GM12878 (cell line): ENCODE measurements at regions not wholly inside any gene's neighbourhood (a gene's known extent, or its start where the extent isn't known, plus 50 kb on each side); places are given as distances from the start of the nearest gene placed in this dataset.

Source experiments
- ATAC-seq: fragments of 200-7000 bp; cut with Tn5 transposase; 3 replicates; pipeline ENCODE4 v1.9.1; 2020; ENCODE audit warnings: mild to moderate bottlenecking, moderate library complexity
- BruUV-seq: library from RNA; stranded (reverse); fragments of 400-500 nt; replicated peaks from 2 replicates; lab custom pipeline; 2021; lab: Mats Ljungman, UMichigan
- CTCF ChIA-PET: fragments of 300-600 bp; sonication (Branson Sonifier 250); formaldehyde crosslinking; extraction: SDS; loops from one replicate; lab custom pipeline; 2021; ENCODE audit warnings: inconsistent platforms; lab: Yijun Ruan, JAX
- POLR2A ChIA-PET: fragments of 350-600 bp; formaldehyde crosslinking; extraction: SDS; loops from one replicate; lab custom pipeline; 2021; ENCODE audit warnings: inconsistent platforms; lab: Charles Lee
- RAD21 ChIA-PET: fragments of 300-600 bp; sonication (Branson Sonifier 250); formaldehyde crosslinking; loops from one replicate; lab custom pipeline; 2023; ENCODE audit warnings: antibody characterized with exemption; ENCODE audit not compliant: unreplicated experiment; lab: Charles Lee
- SMC1A ChIA-PET: fragments of 300-600 bp; sonication (Branson Sonifier 250); formaldehyde crosslinking; loops from one replicate; lab custom pipeline; 2023; ENCODE audit not compliant: unreplicated experiment, uncharacterized antibody; lab: Charles Lee
- DNase-seq: peaks from one replicate; pipeline ENCODE4 v3.0.0-alpha.2; 2011; ENCODE audit warnings: low read depth, low spot score
- FAIRE-seq: peaks from 3 replicates; lab custom pipeline; 2011; peaks lifted over from hg19 to GRCh38; lab: Jason Lieb, UNC
- H2AFZ ChIP-seq: 2 replicates; pipeline ENCODE4 v1.6.0; 2011; ENCODE audit warnings: low read depth, low read length, control low read depth; ENCODE audit not compliant: control insufficient read depth
- H3K27ac ChIP-seq: 2 replicates; pipeline ENCODE4 v1.5.1; 2011; ENCODE audit warnings: control low read depth; ENCODE audit not compliant: control insufficient read depth, insufficient read depth
- H3K27me3 ChIP-seq, 2 experiments: replicated peaks in 1 of 2; 2 replicates each; pipeline versions ENCODE4 v1.6.0 to v1.6.1; 2011; ENCODE audit warnings: low read length in 1 of 2; ENCODE audit not compliant: control insufficient read depth in 2 of 2, insufficient read depth in 2 of 2
- H3K36me3 ChIP-seq, 2 experiments: 2 replicates each; pipeline ENCODE4 v1.5.1; 2011; ENCODE audit warnings: low read length in 1 of 2; ENCODE audit not compliant: control insufficient read depth in 2 of 2, insufficient read depth in 2 of 2
- H3K4me1 ChIP-seq: 2 replicates; pipeline ENCODE4 v1.6.1; 2011; ENCODE audit warnings: mild to moderate bottlenecking, low read length, moderate library complexity, mixed read lengths; ENCODE audit not compliant: control insufficient read depth, insufficient read depth
- H3K4me2 ChIP-seq: 2 replicates; pipeline ENCODE4 v1.6.0; 2011; ENCODE audit warnings: control low read depth; ENCODE audit not compliant: control insufficient read depth, insufficient read depth
- H3K4me3 ChIP-seq: fragments of 200-600 bp; sonication (generic); 2 replicates; pipeline ENCODE4 v1.5.1; 2016
- H3K79me2 ChIP-seq: 2 replicates; pipeline ENCODE4 v1.6.0; 2011; ENCODE audit warnings: low read length; ENCODE audit not compliant: control insufficient read depth, insufficient read depth
- H3K9ac ChIP-seq: 2 replicates; pipeline ENCODE4 v1.8.0; 2011; ENCODE audit warnings: low read length, control low read depth, mixed read lengths; ENCODE audit not compliant: control insufficient read depth, insufficient read depth
- H3K9me3 ChIP-seq: replicated peaks from 3 replicates; pipeline ENCODE4 v1.5.1; 2011; ENCODE audit warnings: mild to moderate bottlenecking, low read length; ENCODE audit not compliant: control insufficient read depth, insufficient read depth
- H4K20me1 ChIP-seq: 2 replicates; pipeline ENCODE4 v1.6.0; 2011; ENCODE audit not compliant: control insufficient read depth, insufficient read depth
- CEBPB ChIP-seq, 2 experiments: fragments of 150-350 bp in 1 of 2; IDR thresholded peaks; 2 replicates each; pipeline ENCODE4 v1.6.1; 2012 to 2014; ENCODE audit warnings: low read depth in 2 of 2, low read length in 2 of 2, borderline replicate concordance in 1 of 2, inconsistent platforms in 1 of 2
- IKZF2 ChIP-seq, 2 experiments: fragments of 450-650 bp; IDR thresholded peaks; 2 replicates each; pipeline ENCODE4 v1.6.1; 2017; ENCODE audit warnings: mild to moderate bottlenecking in 2 of 2, moderate library complexity in 2 of 2
- NBN ChIP-seq: fragments of 450-650 bp; IDR thresholded peaks from 2 replicates; pipeline ENCODE4 v1.6.1; 2016
- NFIC ChIP-seq: IDR thresholded peaks from 2 replicates; pipeline ENCODE4 v1.6.1; 2012; ENCODE audit warnings: low read depth, mild to moderate bottlenecking, inconsistent platforms, low read length, moderate library complexity
- NFYB ChIP-seq: IDR thresholded peaks from 2 replicates; pipeline ENCODE4 v1.6.1; 2011; ENCODE audit warnings: low read depth, mild to moderate bottlenecking, low read length, improper control_type of control experiment, moderate library complexity; ENCODE audit not compliant: insufficient read depth
- RAD51 ChIP-seq: fragments of 450-650 bp; IDR thresholded peaks from 2 replicates; pipeline ENCODE4 v1.6.1; 2016; ENCODE audit warnings: moderate library complexity, mild to moderate bottlenecking, inconsistent platforms
- RBBP5 ChIP-seq: fragments of 200-600 bp; sonication (generic); conservative IDR thresholded peaks from 2 replicates; pipeline ENCODE4 v1.6.1; 2016
- REST ChIP-seq: IDR thresholded peaks from 2 replicates; pipeline ENCODE4 v1.6.1; 2012; ENCODE audit warnings: mild to moderate bottlenecking, low read depth, low read length
- SPI1 ChIP-seq: IDR thresholded peaks from 2 replicates; pipeline ENCODE4 v1.6.1; 2011; ENCODE audit warnings: low read depth, mild to moderate bottlenecking, low read length, moderate library complexity, borderline replicate concordance; ENCODE audit not compliant: insufficient read depth
- WGBS: methylation state at CpG from one replicate; pipeline ENCODE4 v1.1.6; 2016; ENCODE audit warnings: low lambda C conversion rate; ENCODE audit not compliant: insufficient replicate concordance, insufficient coverage; ENCODE audit errors: missing lambda C conversion rate; 5-methylcytosine and 5-hydroxymethylcytosine counted together
- in situ Hi-C: fragments of 300-500 bp; cut with MboI; formaldehyde crosslinking; loops from 9 replicates; pipeline ENCODE4 v1.14.3; 2018; ENCODE audit warnings: mixed read lengths
- intact Hi-C: fragments of 100-400 bp; cut with micrococcal nuclease; formaldehyde crosslinking; loops from one replicate; pipeline ENCODE4 v1.14.2; 2022; ENCODE audit not compliant: unreplicated experiment
- TF ChIP-seq, protein P1 (sequence below): IDR thresholded peaks from 2 replicates; pipeline ENCODE4 v1.6.1; 2011; ENCODE audit warnings: low read depth, low read length, improper control_type of control experiment, borderline replicate concordance
- TF ChIP-seq, protein P2 (sequence below): fragments of 450-650 bp; IDR thresholded peaks from 2 replicates; pipeline ENCODE4 v1.6.1; 2016; ENCODE audit warnings: mild to moderate bottlenecking

- Histone ChIP-seq H2AFZ (no peak overlapping the region), H3K36me3 (no peaks in the 10 kb centered on the region)
- WGBS: 23% methylated on average over 6 of the region's 6 CpGs
- TF ChIP-seq RAD51 (no peak), RBBP5 (no peak), IKZF2 (IDR thresholded peaks at IDR 0.05) (no peak), CEBPB (IDR thresholded peaks at IDR 0.05; ENCODE audit: borderline replicate concordance in 1 of 2, low read depth in 2 of 2, low read length in 2 of 2) (no peak), NFIC (no peak), SPI1 (no peak), REST (no peak), NFYB (no peak), NBN (no peak)
- TF ChIP-seq, protein P1, sequence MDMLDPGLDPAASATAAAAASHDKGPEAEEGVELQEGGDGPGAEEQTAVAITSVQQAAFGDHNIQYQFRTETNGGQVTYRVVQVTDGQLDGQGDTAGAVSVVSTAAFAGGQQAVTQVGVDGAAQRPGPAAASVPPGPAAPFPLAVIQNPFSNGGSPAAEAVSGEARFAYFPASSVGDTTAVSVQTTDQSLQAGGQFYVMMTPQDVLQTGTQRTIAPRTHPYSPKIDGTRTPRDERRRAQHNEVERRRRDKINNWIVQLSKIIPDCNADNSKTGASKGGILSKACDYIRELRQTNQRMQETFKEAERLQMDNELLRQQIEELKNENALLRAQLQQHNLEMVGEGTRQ: no peak
- TF ChIP-seq, protein P2, sequence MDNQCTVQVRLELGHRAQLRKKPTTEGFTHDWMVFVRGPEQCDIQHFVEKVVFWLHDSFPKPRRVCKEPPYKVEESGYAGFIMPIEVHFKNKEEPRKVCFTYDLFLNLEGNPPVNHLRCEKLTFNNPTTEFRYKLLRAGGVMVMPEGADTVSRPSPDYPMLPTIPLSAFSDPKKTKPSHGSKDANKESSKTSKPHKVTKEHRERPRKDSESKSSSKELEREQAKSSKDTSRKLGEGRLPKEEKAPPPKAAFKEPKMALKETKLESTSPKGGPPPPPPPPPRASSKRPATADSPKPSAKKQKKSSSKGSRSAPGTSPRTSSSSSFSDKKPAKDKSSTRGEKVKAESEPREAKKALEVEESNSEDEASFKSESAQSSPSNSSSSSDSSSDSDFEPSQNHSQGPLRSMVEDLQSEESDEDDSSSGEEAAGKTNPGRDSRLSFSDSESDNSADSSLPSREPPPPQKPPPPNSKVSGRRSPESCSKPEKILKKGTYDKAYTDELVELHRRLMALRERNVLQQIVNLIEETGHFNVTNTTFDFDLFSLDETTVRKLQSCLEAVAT: no peak
- TF ChIP-seq, all 136 proteins: peak for 0
- intact Hi-C loops: no loop called here
- SMC1A ChIA-PET: no interaction called here
- RAD21 ChIA-PET: no interaction called here
- Histone ChIP-seq H3K79me2 (no peaks in the 10 kb centered on the region), H4K20me1 (no peaks in the 10 kb centered on the region), H3K4me2 (no peak overlapping the region), H3K4me1 (no peaks in the 10 kb centered on the region), H3K4me3 (no peak overlapping the region), H3K9ac (no peak overlapping the region), H3K27ac (no peak overlapping the region), H3K27me3 (peaks cover 5% of the 10 kb centered on the region in 2 experiments), H3K9me3 (no peaks in the 10 kb centered on the region)
- no TSS peak for BruUV-seq
- no peak for DNase-seq
- FAIRE-seq: no peak
- CTCF ChIA-PET: no interaction called here
- in situ Hi-C loops: no loop called here
- no peak for ATAC-seq
- POLR2A ChIA-PET: no interaction called here
Observed at GRCh38 chr6:159441704-159441981, 251.4 kb downstream of the SOD2 start.
